Vagina (tissue), 2 donors: ENCODE measurements at regions not wholly inside any gene's neighbourhood (a gene's known extent, or its start where the extent isn't known, plus 50 kb on each side); places are given as distances from the start of the nearest gene placed in this dataset.

Experiments used
- POLR2A ChIP-seq, 2 donors: fragments of 450-650 bp; IDR thresholded peaks; one replicate each; pipeline ENCODE4 v1.6.1; 2017; ENCODE audit warnings: antibody characterized with exemption in 2 of 2, mild to moderate bottlenecking in 2 of 2, moderate library complexity in 2 of 2
- TF ChIP-seq, protein P1 (sequence below), 3 experiments: fragments of 450-650 bp in 2 of 3; fragments of 200-600 bp in 1 of 3; sonication (generic) in 1 of 3; IDR thresholded peaks; one replicate each; pipeline ENCODE4 v1.5.1; 2017 to 2019; ENCODE audit warnings: antibody characterized with exemption in 3 of 3, mild to moderate bottlenecking in 2 of 3, moderate library complexity in 2 of 3

DNA sequence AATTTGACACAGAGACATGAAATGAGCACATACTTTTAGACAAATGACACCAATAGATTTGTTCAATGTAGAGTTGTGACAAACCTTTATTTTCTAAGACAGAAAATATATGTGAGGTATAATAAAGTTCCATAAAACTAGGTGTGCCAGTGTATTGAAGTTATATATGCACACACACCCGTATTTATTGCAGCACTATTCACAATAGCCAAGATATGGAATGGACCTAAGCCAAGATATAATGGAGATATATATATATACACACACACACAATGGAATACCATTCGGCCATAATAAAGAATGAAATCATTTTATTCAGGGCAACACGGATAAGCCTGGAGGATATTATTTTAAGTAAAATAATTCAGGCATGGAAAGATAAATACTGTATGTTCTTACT, 1013.5 kb downstream of the KCNT2 start:
- TF ChIP-seq, protein P1, sequence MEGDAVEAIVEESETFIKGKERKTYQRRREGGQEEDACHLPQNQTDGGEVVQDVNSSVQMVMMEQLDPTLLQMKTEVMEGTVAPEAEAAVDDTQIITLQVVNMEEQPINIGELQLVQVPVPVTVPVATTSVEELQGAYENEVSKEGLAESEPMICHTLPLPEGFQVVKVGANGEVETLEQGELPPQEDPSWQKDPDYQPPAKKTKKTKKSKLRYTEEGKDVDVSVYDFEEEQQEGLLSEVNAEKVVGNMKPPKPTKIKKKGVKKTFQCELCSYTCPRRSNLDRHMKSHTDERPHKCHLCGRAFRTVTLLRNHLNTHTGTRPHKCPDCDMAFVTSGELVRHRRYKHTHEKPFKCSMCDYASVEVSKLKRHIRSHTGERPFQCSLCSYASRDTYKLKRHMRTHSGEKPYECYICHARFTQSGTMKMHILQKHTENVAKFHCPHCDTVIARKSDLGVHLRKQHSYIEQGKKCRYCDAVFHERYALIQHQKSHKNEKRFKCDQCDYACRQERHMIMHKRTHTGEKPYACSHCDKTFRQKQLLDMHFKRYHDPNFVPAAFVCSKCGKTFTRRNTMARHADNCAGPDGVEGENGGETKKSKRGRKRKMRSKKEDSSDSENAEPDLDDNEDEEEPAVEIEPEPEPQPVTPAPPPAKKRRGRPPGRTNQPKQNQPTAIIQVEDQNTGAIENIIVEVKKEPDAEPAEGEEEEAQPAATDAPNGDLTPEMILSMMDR (IDR thresholded peaks at IDR 0.05), result no peak
- no peak for TF ChIP-seq POLR2A (IDR thresholded peaks at IDR 0.05)
